HAP-1 (cell line): ENCODE measurements at regions not wholly inside any gene's neighbourhood (a gene's known extent, or its start where the extent isn't known, plus 50 kb on each side); places are given as distances from the start of the nearest gene placed in this dataset.

Experiments used
- DNase-seq, 2 experiments: peaks; one replicate each; pipeline ENCODE4 v3.0.0-alpha.2; 2016 to 2020; ENCODE audit warnings: low spot score in 2 of 2
- H3K27me3 ChIP-seq: fragments of 250-450 bp; sonication (Bioruptor Pico); 2 replicates; pipeline ENCODE4 v1.5.1; 2020; ENCODE audit warnings: low read depth, mild to moderate bottlenecking, moderate library complexity
- H3K36me3 ChIP-seq: fragments of 250-450 bp; sonication (Bioruptor Pico); replicated peaks from 2 replicates; pipeline ENCODE4 v1.5.1; 2020; ENCODE audit warnings: mild to moderate bottlenecking
- H3K4me1 ChIP-seq: fragments of 250-450 bp; sonication (Bioruptor Pico); 2 replicates; pipeline ENCODE4 v1.5.1; 2020; ENCODE audit warnings: mild to moderate bottlenecking
- H3K4me3 ChIP-seq: fragments of 250-450 bp; sonication (Bioruptor Pico); 2 replicates; pipeline ENCODE4 v1.5.1; 2020; ENCODE audit warnings: mild to moderate bottlenecking, moderate library complexity
- H3K9me3 ChIP-seq: fragments of 250-450 bp; sonication (Bioruptor Pico); 2 replicates; pipeline ENCODE4 v1.5.1; 2020; ENCODE audit warnings: mild to moderate bottlenecking, moderate library complexity
- in situ Hi-C: fragments of 300-500 bp; cut with MboI; formaldehyde crosslinking; loops from 3 replicates; pipeline ENCODE4 v1.14.3; 2020; ENCODE audit warnings: low sequenced_read_pairs, inconsistent platforms, mixed read lengths

GRCh38 chr6:40015530-40015929, 81.3 kb upstream of the MOCS1 start:
- no peak for DNase-seq
- H3K4me3 ChIP-seq, result no peak overlapping the region

GRCh38 chr6:40011844-40012243, 77.6 kb upstream of the MOCS1 start:
- in situ Hi-C loops, result no loop called here
- H3K9me3 ChIP-seq, result no peaks in the 10 kb centered on the region
- no peaks in the 10 kb centered on the region for H3K27me3 ChIP-seq
- no peaks in the 10 kb centered on the region for H3K4me1 ChIP-seq
- DNase-seq, result no peak
- H3K4me3 ChIP-seq, result no peak overlapping the region
- no peaks in the 10 kb centered on the region for H3K36me3 ChIP-seq

More at GRCh38 chr6:40015530-40015929, 81.3 kb upstream of the MOCS1 start:
- Histone ChIP-seq H3K4me1 (no peaks in the 10 kb centered on the region), H3K36me3 (no peaks in the 10 kb centered on the region), H3K9me3 (no peaks in the 10 kb centered on the region), H3K27me3 (no peaks in the 10 kb centered on the region)
- in situ Hi-C loops, result no loop called here

GRCh38 chr6:40000964-40001515, 66.8 kb upstream of the MOCS1 start:
- no peaks in the 10 kb centered on the region for H3K9me3 ChIP-seq
- DNase-seq, result no peak
- no peaks in the 10 kb centered on the region for H3K36me3 ChIP-seq
- in situ Hi-C loops, result no loop called here
- H3K4me3 ChIP-seq, result no peak overlapping the region
- H3K4me1 ChIP-seq, result no peaks in the 10 kb centered on the region
- H3K27me3 ChIP-seq, result no peaks in the 10 kb centered on the region

GRCh38 chr6:39999006-39999867, 65.0 kb upstream of the MOCS1 start:
- in situ Hi-C loops, result no loop called here
- Histone ChIP-seq H3K27me3 (no peaks in the 10 kb centered on the region), H3K4me3 (no peak overlapping the region), H3K36me3 (no peaks in the 10 kb centered on the region), H3K4me1 (no peaks in the 10 kb centered on the region), H3K9me3 (no peaks in the 10 kb centered on the region)
- DNase-seq, result no peak

- no peaks in the 10 kb centered on the region for H3K9me3 ChIP-seq
Measured at GRCh38 chr6:39998126-39998525, 63.9 kb upstream of the MOCS1 start.

GRCh38 chr6:39997101-39997635, 62.9 kb upstream of the MOCS1 start:
- Histone ChIP-seq H3K4me1 (no peaks in the 10 kb centered on the region), H3K9me3 (no peaks in the 10 kb centered on the region; the same call in 1 of the 2 replicates), H3K4me3 (no peak overlapping the region), H3K27me3 (no peaks in the 10 kb centered on the region), H3K36me3 (no peaks in the 10 kb centered on the region)
- no peak for DNase-seq
- in situ Hi-C loops, result no loop called here

More at GRCh38 chr6:39998126-39998525, 63.9 kb upstream of the MOCS1 start:
- no peak for DNase-seq
- H3K36me3 ChIP-seq, result no peaks in the 10 kb centered on the region
- H3K4me1 ChIP-seq, result no peaks in the 10 kb centered on the region
- in situ Hi-C loops, result no loop called here
- no peak overlapping the region for H3K4me3 ChIP-seq
- no peaks in the 10 kb centered on the region for H3K27me3 ChIP-seq

- no peaks in the 10 kb centered on the region for H3K4me1 ChIP-seq
- H3K4me3 ChIP-seq, result no peak overlapping the region
- H3K9me3 ChIP-seq, result no peaks in the 10 kb centered on the region; the same call in 1 of the 2 replicates
- in situ Hi-C loops, result no loop called here
- no peaks in the 10 kb centered on the region for H3K27me3 ChIP-seq
- no peaks in the 10 kb centered on the region for H3K36me3 ChIP-seq
- DNase-seq, result no peak
Measured at GRCh38 chr6:39995633-39996032, 61.4 kb upstream of the MOCS1 start.

- no peak overlapping the region for H3K4me3 ChIP-seq
- H3K36me3 ChIP-seq, result no peaks in the 10 kb centered on the region
- H3K9me3 ChIP-seq, result no peaks in the 10 kb centered on the region; the same call in 1 of the 2 replicates
- H3K4me1 ChIP-seq, result no peaks in the 10 kb centered on the region
- DNase-seq, result no peak
- no peaks in the 10 kb centered on the region for H3K27me3 ChIP-seq
- in situ Hi-C loops, result no loop called here
Measured at GRCh38 chr6:39992861-39993622, 58.8 kb upstream of the MOCS1 start.
